ENCODE measurements at regions not wholly inside any gene's neighbourhood (a gene's known extent, or its start where the extent isn't known, plus 50 kb on each side); places are given as distances from the start of the nearest gene placed in this dataset.
A peak's percentile ranks its signal among the peaks of the same experiment; 100 is the strongest.

- ATAC-seq: no peak
- Histone ChIP-seq H3K36me3 (replicated peaks in 1 of 2; ENCODE audit: control insufficient read depth in 1 of 2, insufficient read depth in 2 of 2, low read length in 2 of 2) (no peaks in the 10 kb centered on the region), H3K27ac (ENCODE audit: extremely low read length, insufficient read depth, low read length) (no peak overlapping the region), H4K20me1 (ENCODE audit: insufficient read depth, low read length) (no peaks in the 10 kb centered on the region), H3K79me2 (ENCODE audit: insufficient read depth, low read length) (no peaks in the 10 kb centered on the region), H3K9ac (ENCODE audit: insufficient read depth, low read depth, low read length) (no peak overlapping the region), H3K9me3 (ENCODE audit: low read length) (no peaks in the 10 kb centered on the region), H3K4me2 (ENCODE audit: low read depth, low read length) (no peak overlapping the region), H3K4me1 (ENCODE audit: insufficient read depth, low read length) (no peaks in the 10 kb centered on the region), H3K4me3 (replicated peaks in 1 of 3; ENCODE audit: insufficient read depth in 1 of 3, low read depth in 2 of 3, low read length in 3 of 3) (no peak overlapping the region), H3K27me3 (ENCODE audit: control insufficient read depth in 1 of 2, insufficient read depth in 2 of 2, low read length in 2 of 2) (no peaks in the 10 kb centered on the region), H2AFZ (ENCODE audit: low read length) (no peak overlapping the region)
- in situ Hi-C loops (cut with HindIII; ENCODE audit: extremely low pct_ligation_motif_present, low pct_unique_long_range_greater_than_20kb): no loop called here
- no TSS peak for BruUV-seq (replicated peaks)
- ChIA-PET CTCF (ENCODE audit: low intra/inter-chr PET ratio, low total read pairs) (no interaction called here), POLR2A (no interaction called here)
- intact Hi-C loops (cut with micrococcal nuclease; ENCODE audit: unreplicated experiment): no loop called here
- DNase-seq (ENCODE audit: low spot score): no peak
- TF ChIP-seq ATAD3A (CRISPR knock-in tag; IDR thresholded peaks at IDR 0.05) (no peak), ZNF570 (CRISPR knock-in tag; IDR thresholded peaks at IDR 0.05; ENCODE audit: borderline replicate concordance) (no peak), KDM5A (IDR thresholded peaks at IDR 0.05; ENCODE audit: borderline replicate concordance, low read length) (no peak), MNT (IDR thresholded peaks at IDR 0.05) (peak; percentile 95), MXD1 (CRISPR knock-in tag; IDR thresholded peaks at IDR 0.05) (no peak)
- WGBS (ENCODE audit: low lambda C conversion rate): 0% methylated on average over 1 of the region's 1 CpG
- FAIRE-seq: no peak
Measured at GRCh38 chr5:124093658-124094057, 581.7 kb downstream of the CSNK1G3 start.

- ChIA-PET POLR2A (no interaction called here), CTCF (ENCODE audit: low intra/inter-chr PET ratio, low total read pairs) (no interaction called here)
- in situ Hi-C loops (cut with HindIII; ENCODE audit: extremely low pct_ligation_motif_present, low pct_unique_long_range_greater_than_20kb): no loop called here
- Histone ChIP-seq H4K20me1 (ENCODE audit: insufficient read depth, low read length) (no peaks in the 10 kb centered on the region), H3K9me3 (ENCODE audit: low read length) (no peaks in the 10 kb centered on the region), H3K4me1 (ENCODE audit: insufficient read depth, low read length) (no peaks in the 10 kb centered on the region), H3K27ac (ENCODE audit: extremely low read length, insufficient read depth, low read length) (no peak overlapping the region), H3K36me3 (replicated peaks in 1 of 2; ENCODE audit: control insufficient read depth in 1 of 2, insufficient read depth in 2 of 2, low read length in 2 of 2) (no peaks in the 10 kb centered on the region), H3K27me3 (ENCODE audit: control insufficient read depth in 1 of 2, insufficient read depth in 2 of 2, low read length in 2 of 2) (no peaks in the 10 kb centered on the region), H3K4me2 (ENCODE audit: low read depth, low read length) (no peak overlapping the region), H3K4me3 (replicated peaks in 1 of 3; ENCODE audit: insufficient read depth in 1 of 3, low read depth in 2 of 3, low read length in 3 of 3) (no peak overlapping the region), H2AFZ (ENCODE audit: low read length) (no peak overlapping the region), H3K9ac (ENCODE audit: insufficient read depth, low read depth, low read length) (no peak overlapping the region), H3K79me2 (ENCODE audit: insufficient read depth, low read length) (no peaks in the 10 kb centered on the region)
- no TSS peak for BruUV-seq (replicated peaks)
- intact Hi-C loops (cut with micrococcal nuclease; ENCODE audit: unreplicated experiment): no loop called here
- TF ChIP-seq ZFYVE20 (CRISPR knock-in tag; IDR thresholded peaks at IDR 0.05; ENCODE audit: borderline replicate concordance, low read depth) (no peak), ZNF556 (CRISPR knock-in tag; IDR thresholded peaks at IDR 0.05; ENCODE audit: borderline replicate concordance) (no peak), SP1 (IDR thresholded peaks at IDR 0.05) (no peak), SP1 (CRISPR knock-in tag; IDR thresholded peaks at IDR 0.05) (no peak), ZBTB4 (CRISPR knock-in tag; IDR thresholded peaks at IDR 0.05; ENCODE audit: borderline replicate concordance) (no peak), ZSCAN31 (CRISPR knock-in tag; IDR thresholded peaks at IDR 0.05; ENCODE audit: low read depth) (no peak), ZFX (CRISPR knock-in tag; IDR thresholded peaks at IDR 0.05; ENCODE audit: low read depth) (no peak)
- ATAC-seq (no peak), FAIRE-seq (no peak), DNase-seq (ENCODE audit: low spot score) (no peak)
- WGBS (ENCODE audit: low lambda C conversion rate): 62% methylated on average over 3 of the region's 3 CpGs
Measured at GRCh38 chr5:124090115-124090514, 578.1 kb downstream of the CSNK1G3 start.
